ENCODE measurements at regions not wholly inside any gene's neighbourhood (a gene's known extent, or its start where the extent isn't known, plus 50 kb on each side); places are given as distances from the start of the nearest gene placed in this dataset.

DNA sequence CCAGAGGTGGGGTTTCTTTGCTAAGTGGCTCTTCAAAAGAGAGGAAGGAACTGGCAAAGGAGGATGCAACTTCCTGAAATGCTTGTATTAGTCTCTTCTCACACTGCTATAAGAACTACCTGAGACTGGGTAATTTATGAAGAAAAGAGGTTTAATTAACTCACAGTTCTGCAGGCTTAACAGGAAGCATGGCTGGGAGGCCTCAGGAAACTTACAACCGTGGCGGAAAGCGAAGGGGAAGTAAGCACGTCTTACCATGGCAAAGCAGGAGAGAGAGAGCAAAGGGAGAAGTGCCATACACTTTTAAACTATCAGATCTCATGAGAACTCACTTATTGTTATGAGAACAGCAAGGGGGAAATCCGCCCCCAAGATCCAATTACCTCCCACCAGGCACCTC, 505.7 kb downstream of the ZNF674 start:
- TF ChIP-seq, protein P1, sequence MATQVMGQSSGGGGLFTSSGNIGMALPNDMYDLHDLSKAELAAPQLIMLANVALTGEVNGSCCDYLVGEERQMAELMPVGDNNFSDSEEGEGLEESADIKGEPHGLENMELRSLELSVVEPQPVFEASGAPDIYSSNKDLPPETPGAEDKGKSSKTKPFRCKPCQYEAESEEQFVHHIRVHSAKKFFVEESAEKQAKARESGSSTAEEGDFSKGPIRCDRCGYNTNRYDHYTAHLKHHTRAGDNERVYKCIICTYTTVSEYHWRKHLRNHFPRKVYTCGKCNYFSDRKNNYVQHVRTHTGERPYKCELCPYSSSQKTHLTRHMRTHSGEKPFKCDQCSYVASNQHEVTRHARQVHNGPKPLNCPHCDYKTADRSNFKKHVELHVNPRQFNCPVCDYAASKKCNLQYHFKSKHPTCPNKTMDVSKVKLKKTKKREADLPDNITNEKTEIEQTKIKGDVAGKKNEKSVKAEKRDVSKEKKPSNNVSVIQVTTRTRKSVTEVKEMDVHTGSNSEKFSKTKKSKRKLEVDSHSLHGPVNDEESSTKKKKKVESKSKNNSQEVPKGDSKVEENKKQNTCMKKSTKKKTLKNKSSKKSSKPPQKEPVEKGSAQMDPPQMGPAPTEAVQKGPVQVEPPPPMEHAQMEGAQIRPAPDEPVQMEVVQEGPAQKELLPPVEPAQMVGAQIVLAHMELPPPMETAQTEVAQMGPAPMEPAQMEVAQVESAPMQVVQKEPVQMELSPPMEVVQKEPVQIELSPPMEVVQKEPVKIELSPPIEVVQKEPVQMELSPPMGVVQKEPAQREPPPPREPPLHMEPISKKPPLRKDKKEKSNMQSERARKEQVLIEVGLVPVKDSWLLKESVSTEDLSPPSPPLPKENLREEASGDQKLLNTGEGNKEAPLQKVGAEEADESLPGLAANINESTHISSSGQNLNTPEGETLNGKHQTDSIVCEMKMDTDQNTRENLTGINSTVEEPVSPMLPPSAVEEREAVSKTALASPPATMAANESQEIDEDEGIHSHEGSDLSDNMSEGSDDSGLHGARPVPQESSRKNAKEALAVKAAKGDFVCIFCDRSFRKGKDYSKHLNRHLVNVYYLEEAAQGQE (IDR thresholded peaks at IDR 0.05; ENCODE audit: insufficient read depth in 1 of 2, low read depth in 2 of 2, low read length in 1 of 2), result no peak
- no peaks in the 10 kb centered on the region for H3K36me3 ChIP-seq (ENCODE audit: control insufficient read depth, insufficient read depth, low read length)
- BruUV-seq (replicated peaks), result no TSS peak
- ATAC-seq (no peak), DNase-seq (ENCODE audit: low read depth, low spot score) (no peak)
- POLR2A ChIA-PET, result no interaction called here
- intact Hi-C loops (cut with micrococcal nuclease; ENCODE audit: unreplicated experiment), result no loop called here
- no peak overlapping the region for H3K4me3 ChIP-seq (ENCODE audit: low read depth in 2 of 2, low read length in 2 of 2)
- CTCF ChIA-PET, result no interaction called here
- H3K4me1 ChIP-seq (ENCODE audit: control insufficient read depth, insufficient read depth, low read length), result no peaks in the 10 kb centered on the region
- H3K27me3 ChIP-seq (ENCODE audit: control insufficient read depth, insufficient read depth, low read length), result no peaks in the 10 kb centered on the region
- H3K9me3 ChIP-seq (ENCODE audit: control insufficient read depth, insufficient read depth, low read depth, low read length), result no peaks in the 10 kb centered on the region
- no peak overlapping the region for H3K27ac ChIP-seq (ENCODE audit: low read length)
- in situ Hi-C loops (cut with HindIII; ENCODE audit: low pct_unique_long_range_greater_than_20kb, low sequenced_read_pairs), result no loop called here

DNA sequence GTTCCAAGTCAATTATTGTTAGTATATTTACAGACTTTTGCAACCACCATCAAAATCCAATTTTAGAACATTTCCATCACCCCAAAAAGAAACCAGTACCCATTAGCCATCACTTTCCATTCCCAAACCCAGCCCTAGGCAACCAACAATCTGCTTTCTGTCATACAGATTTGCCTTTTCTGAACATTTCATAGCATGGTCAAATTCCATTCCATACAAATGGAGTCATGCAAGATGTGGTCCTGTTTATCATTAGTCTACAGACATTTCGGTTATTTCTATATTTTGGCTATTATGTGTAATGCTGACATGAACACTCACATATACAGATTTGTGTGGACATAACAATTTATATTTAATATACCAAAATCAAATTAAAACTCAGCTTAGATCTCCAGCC, 508.7 kb downstream of the ZNF674 start:
- intact Hi-C loops (cut with micrococcal nuclease; ENCODE audit: unreplicated experiment) (no loop called here), in situ Hi-C loops (cut with HindIII; ENCODE audit: low pct_unique_long_range_greater_than_20kb, low sequenced_read_pairs) (no loop called here)
- ChIA-PET CTCF (no interaction called here), POLR2A (no interaction called here)
- H3K9me3 ChIP-seq (ENCODE audit: control insufficient read depth, insufficient read depth, low read depth, low read length), result no peaks in the 10 kb centered on the region
- no peaks in the 10 kb centered on the region for H3K27me3 ChIP-seq (ENCODE audit: control insufficient read depth, insufficient read depth, low read length)
- H3K36me3 ChIP-seq (ENCODE audit: control insufficient read depth, insufficient read depth, low read length), result no peaks in the 10 kb centered on the region
- ATAC-seq (no peak), DNase-seq (ENCODE audit: low read depth, low spot score) (no peak)
- no peak overlapping the region for H3K27ac ChIP-seq (ENCODE audit: low read length)
- TF ChIP-seq, protein P2, sequence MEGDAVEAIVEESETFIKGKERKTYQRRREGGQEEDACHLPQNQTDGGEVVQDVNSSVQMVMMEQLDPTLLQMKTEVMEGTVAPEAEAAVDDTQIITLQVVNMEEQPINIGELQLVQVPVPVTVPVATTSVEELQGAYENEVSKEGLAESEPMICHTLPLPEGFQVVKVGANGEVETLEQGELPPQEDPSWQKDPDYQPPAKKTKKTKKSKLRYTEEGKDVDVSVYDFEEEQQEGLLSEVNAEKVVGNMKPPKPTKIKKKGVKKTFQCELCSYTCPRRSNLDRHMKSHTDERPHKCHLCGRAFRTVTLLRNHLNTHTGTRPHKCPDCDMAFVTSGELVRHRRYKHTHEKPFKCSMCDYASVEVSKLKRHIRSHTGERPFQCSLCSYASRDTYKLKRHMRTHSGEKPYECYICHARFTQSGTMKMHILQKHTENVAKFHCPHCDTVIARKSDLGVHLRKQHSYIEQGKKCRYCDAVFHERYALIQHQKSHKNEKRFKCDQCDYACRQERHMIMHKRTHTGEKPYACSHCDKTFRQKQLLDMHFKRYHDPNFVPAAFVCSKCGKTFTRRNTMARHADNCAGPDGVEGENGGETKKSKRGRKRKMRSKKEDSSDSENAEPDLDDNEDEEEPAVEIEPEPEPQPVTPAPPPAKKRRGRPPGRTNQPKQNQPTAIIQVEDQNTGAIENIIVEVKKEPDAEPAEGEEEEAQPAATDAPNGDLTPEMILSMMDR (IDR thresholded peaks at IDR 0.05), result no peak
- TF ChIP-seq POLR2AphosphoS5 (IDR thresholded peaks at IDR 0.05; ENCODE audit: low read depth, low read length), result no peak
- TF ChIP-seq, protein P1 (IDR thresholded peaks at IDR 0.05; ENCODE audit: insufficient read depth in 1 of 2, low read depth in 2 of 2, low read length in 1 of 2), result no peak
- no peak for TF ChIP-seq SIN3A (IDR thresholded peaks at IDR 0.05; ENCODE audit: borderline replicate concordance, insufficient read depth, low read depth, low read length)
- TF ChIP-seq TCF7L2 (IDR thresholded peaks at IDR 0.05; ENCODE audit: low read depth, low read length), result no peak
- no peak overlapping the region for H3K4me3 ChIP-seq (ENCODE audit: low read depth in 2 of 2, low read length in 2 of 2)
- no TSS peak for BruUV-seq (replicated peaks)
- H3K4me1 ChIP-seq (ENCODE audit: control insufficient read depth, insufficient read depth, low read length), result no peaks in the 10 kb centered on the region

Measured in Panc1 (cell line).